ENCODE measurements at regions not wholly inside any gene's neighbourhood (a gene's known extent, or its start where the extent isn't known, plus 50 kb on each side); places are given as distances from the start of the nearest gene placed in this dataset.

- Histone ChIP-seq H2AFZ (ENCODE audit: low read length) (no peak overlapping the region), H3K79me2 (ENCODE audit: control insufficient read depth, insufficient read depth, low read length) (no peaks in the 10 kb centered on the region)
Measured at GRCh38 chr4:153901220-153901619, 112.3 kb upstream of the SFRP2 start.

DNA sequence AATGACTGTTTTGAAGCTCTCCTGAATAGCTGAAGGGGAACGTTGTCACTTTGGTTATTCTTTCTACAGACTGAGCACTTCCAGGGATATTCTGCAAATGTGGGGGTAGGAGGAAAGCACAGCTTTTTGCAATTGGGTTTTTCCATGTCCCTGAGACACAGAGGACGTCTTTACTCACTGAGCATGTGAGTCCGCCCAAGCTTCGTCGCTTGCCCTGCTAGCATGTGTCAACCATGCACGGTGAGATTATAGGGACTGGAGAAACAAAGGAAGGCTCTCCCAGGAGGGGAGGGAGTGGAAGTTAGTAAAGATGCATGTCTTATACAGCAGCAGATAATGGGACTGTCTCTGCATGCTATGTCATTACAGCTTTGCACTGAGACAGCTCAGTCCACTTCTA lies 111.5 kb upstream of the SFRP2 start:
- DNase-seq (ENCODE audit: low read depth in 2 of 2): no peak
- Histone ChIP-seq H3K9me3 (ENCODE audit: control insufficient read depth, insufficient read depth, low read depth, low read length) (no peaks in the 10 kb centered on the region), H2AFZ (ENCODE audit: low read length) (no peak overlapping the region), H4K20me1 (ENCODE audit: control insufficient read depth, extremely low read depth, insufficient read depth, low read length) (no peaks in the 10 kb centered on the region), H3K4me3 (replicated peaks in 1 of 4; ENCODE audit: control extremely low read depth in 1 of 4, insufficient read depth in 1 of 4, low read depth in 3 of 4, low read length in 4 of 4) (no peak overlapping the region), H3K36me3 (ENCODE audit: control insufficient read depth, insufficient read depth, low read length) (no peaks in the 10 kb centered on the region), H3K4me2 (ENCODE audit: extremely low read depth, insufficient read depth, low read length) (no peak overlapping the region), H3K9ac (ENCODE audit: insufficient read depth, low read length) (no peak overlapping the region), H3K27me3 (ENCODE audit: control insufficient read depth, insufficient read depth, low read length) (no peaks in the 10 kb centered on the region), H3K4me1 (ENCODE audit: control insufficient read depth, extremely low read depth, insufficient read depth, low read length) (no peaks in the 10 kb centered on the region), H3K79me2 (ENCODE audit: control insufficient read depth, insufficient read depth, low read length) (no peaks in the 10 kb centered on the region), H3K27ac (ENCODE audit: insufficient read depth, low read length) (no peak overlapping the region)
- TF ChIP-seq EZH2 (IDR thresholded peaks at IDR 0.05; ENCODE audit: low read length, missing control alignments): no peak
- TF ChIP-seq, protein P1, sequence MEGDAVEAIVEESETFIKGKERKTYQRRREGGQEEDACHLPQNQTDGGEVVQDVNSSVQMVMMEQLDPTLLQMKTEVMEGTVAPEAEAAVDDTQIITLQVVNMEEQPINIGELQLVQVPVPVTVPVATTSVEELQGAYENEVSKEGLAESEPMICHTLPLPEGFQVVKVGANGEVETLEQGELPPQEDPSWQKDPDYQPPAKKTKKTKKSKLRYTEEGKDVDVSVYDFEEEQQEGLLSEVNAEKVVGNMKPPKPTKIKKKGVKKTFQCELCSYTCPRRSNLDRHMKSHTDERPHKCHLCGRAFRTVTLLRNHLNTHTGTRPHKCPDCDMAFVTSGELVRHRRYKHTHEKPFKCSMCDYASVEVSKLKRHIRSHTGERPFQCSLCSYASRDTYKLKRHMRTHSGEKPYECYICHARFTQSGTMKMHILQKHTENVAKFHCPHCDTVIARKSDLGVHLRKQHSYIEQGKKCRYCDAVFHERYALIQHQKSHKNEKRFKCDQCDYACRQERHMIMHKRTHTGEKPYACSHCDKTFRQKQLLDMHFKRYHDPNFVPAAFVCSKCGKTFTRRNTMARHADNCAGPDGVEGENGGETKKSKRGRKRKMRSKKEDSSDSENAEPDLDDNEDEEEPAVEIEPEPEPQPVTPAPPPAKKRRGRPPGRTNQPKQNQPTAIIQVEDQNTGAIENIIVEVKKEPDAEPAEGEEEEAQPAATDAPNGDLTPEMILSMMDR (conservative IDR thresholded peaks at IDR 0.05 in 1 of 2, IDR thresholded peaks at IDR 0.05 in 1 of 2; ENCODE audit: low read depth in 1 of 2, low read length in 2 of 2): no peak

More at GRCh38 chr4:153901220-153901619, 112.3 kb upstream of the SFRP2 start:
- TF ChIP-seq, protein P1 (conservative IDR thresholded peaks at IDR 0.05 in 1 of 2, IDR thresholded peaks at IDR 0.05 in 1 of 2; ENCODE audit: low read depth in 1 of 2, low read length in 2 of 2): no peak
- TF ChIP-seq EZH2 (IDR thresholded peaks at IDR 0.05; ENCODE audit: low read length, missing control alignments): no peak
- Histone ChIP-seq H3K27me3 (ENCODE audit: control insufficient read depth, insufficient read depth, low read length) (no peaks in the 10 kb centered on the region), H3K36me3 (ENCODE audit: control insufficient read depth, insufficient read depth, low read length) (no peaks in the 10 kb centered on the region), H3K4me2 (ENCODE audit: extremely low read depth, insufficient read depth, low read length) (no peak overlapping the region), H3K27ac (ENCODE audit: insufficient read depth, low read length) (no peak overlapping the region), H3K9ac (ENCODE audit: insufficient read depth, low read length) (no peak overlapping the region), H3K9me3 (ENCODE audit: control insufficient read depth, insufficient read depth, low read depth, low read length) (no peaks in the 10 kb centered on the region), H4K20me1 (ENCODE audit: control insufficient read depth, extremely low read depth, insufficient read depth, low read length) (no peaks in the 10 kb centered on the region), H3K4me3 (replicated peaks in 1 of 4; ENCODE audit: control extremely low read depth in 1 of 4, insufficient read depth in 1 of 4, low read depth in 3 of 4, low read length in 4 of 4) (no peak overlapping the region), H3K4me1 (ENCODE audit: control insufficient read depth, extremely low read depth, insufficient read depth, low read length) (no peaks in the 10 kb centered on the region)
- DNase-seq (ENCODE audit: low read depth in 2 of 2): no peak

DNA sequence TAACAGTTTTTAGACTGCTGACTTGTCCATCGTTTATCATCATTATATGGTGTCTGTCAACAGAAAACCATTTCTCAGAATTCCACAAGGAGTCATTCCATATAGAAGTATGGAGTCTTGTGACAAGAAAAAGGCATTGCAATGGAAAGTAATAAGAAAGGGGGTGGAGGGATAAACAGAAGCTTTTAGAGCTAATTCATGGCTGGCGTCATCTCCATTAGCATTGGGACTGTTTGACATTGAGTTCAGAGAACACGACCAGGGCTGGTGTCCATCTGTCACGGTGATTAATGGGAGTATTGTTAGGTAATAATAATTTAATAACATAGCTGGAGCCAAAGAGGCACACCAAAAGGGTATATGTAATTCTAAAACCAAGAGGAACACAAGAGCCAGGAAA lies 101.9 kb upstream of the SFRP2 start:
- H3K4me3 ChIP-seq (replicated peaks in 1 of 4; ENCODE audit: control extremely low read depth in 1 of 4, insufficient read depth in 1 of 4, low read depth in 3 of 4, low read length in 4 of 4): no peak overlapping the region
- no peak for TF ChIP-seq EZH2 (IDR thresholded peaks at IDR 0.05; ENCODE audit: low read length, missing control alignments)
- H3K79me2 ChIP-seq (ENCODE audit: control insufficient read depth, insufficient read depth, low read length): no peaks in the 10 kb centered on the region
- H3K9me3 ChIP-seq (ENCODE audit: control insufficient read depth, insufficient read depth, low read depth, low read length): no peaks in the 10 kb centered on the region
- no peak overlapping the region for H3K4me2 ChIP-seq (ENCODE audit: extremely low read depth, insufficient read depth, low read length)
- no peaks in the 10 kb centered on the region for H3K36me3 ChIP-seq (ENCODE audit: control insufficient read depth, insufficient read depth, low read length)
- no peak overlapping the region for H3K9ac ChIP-seq (ENCODE audit: insufficient read depth, low read length)
- H4K20me1 ChIP-seq (ENCODE audit: control insufficient read depth, extremely low read depth, insufficient read depth, low read length): no peaks in the 10 kb centered on the region
- DNase-seq (ENCODE audit: low read depth in 2 of 2): no peak
- no peaks in the 10 kb centered on the region for H3K27me3 ChIP-seq (ENCODE audit: control insufficient read depth, insufficient read depth, low read length)
- no peaks in the 10 kb centered on the region for H3K4me1 ChIP-seq (ENCODE audit: control insufficient read depth, extremely low read depth, insufficient read depth, low read length)
- no peak overlapping the region for H2AFZ ChIP-seq (ENCODE audit: low read length)
- no peak overlapping the region for H3K27ac ChIP-seq (ENCODE audit: insufficient read depth, low read length)
